Testis (tissue), 2 donors: ENCODE measurements at regions not wholly inside any gene's neighbourhood (a gene's known extent, or its start where the extent isn't known, plus 50 kb on each side); places are given as distances from the start of the nearest gene placed in this dataset.

Source experiments
- DNase-seq: peaks from one replicate; pipeline ENCODE4 v3.0.0-alpha.2; 2019
- H3K27ac ChIP-seq, 2 donors: fragments of 200-600 bp; sonication (generic); one replicate each; pipeline ENCODE4 v1.5.1; 2019
- H3K27me3 ChIP-seq: fragments of 200-600 bp; sonication (generic); one replicate; pipeline ENCODE4 v1.5.1; 2019
- H3K36me3 ChIP-seq: fragments of 200-600 bp; sonication (generic); one replicate; pipeline ENCODE4 v1.5.1; 2017; ENCODE audit warnings: low read depth; ENCODE audit errors: missing control alignments
- H3K4me1 ChIP-seq: fragments of 200-600 bp; sonication (generic); one replicate; pipeline ENCODE4 v1.5.1; 2019
- H3K4me3 ChIP-seq, 2 donors: fragments of 200-600 bp; sonication (generic); one replicate each; pipeline ENCODE4 v1.5.1; 2017 to 2019
- H3K9me3 ChIP-seq: fragments of 200-600 bp; sonication (generic); one replicate; pipeline ENCODE4 v1.5.1; 2017
- POLR2A ChIP-seq: fragments of 450-650 bp; IDR thresholded peaks from one replicate; pipeline ENCODE4 v1.6.1; 2017; ENCODE audit warnings: antibody characterized with exemption, mild to moderate bottlenecking, moderate library complexity
- WGBS, 2 donors: methylation state at CpG; one replicate each; pipeline ENCODE4 v1.1.5; 2018; 5-methylcytosine and 5-hydroxymethylcytosine counted together
- intact Hi-C: fragments of 100-400 bp; cut with DNase I; formaldehyde crosslinking; loops from one replicate; pipeline ENCODE4 v1.15.1; 2023; ENCODE audit warnings: low total_unique reads
- TF ChIP-seq, protein P1 (sequence below), 3 experiments: fragments of 450-650 bp in 2 of 3; fragments of 200-600 bp in 1 of 3; sonication (generic) in 1 of 3; IDR thresholded peaks; one replicate each; pipeline ENCODE4 v1.5.1; 2016 to 2019; ENCODE audit warnings: antibody characterized with exemption in 3 of 3, mild to moderate bottlenecking in 2 of 3, moderate library complexity in 1 of 3

DNA sequence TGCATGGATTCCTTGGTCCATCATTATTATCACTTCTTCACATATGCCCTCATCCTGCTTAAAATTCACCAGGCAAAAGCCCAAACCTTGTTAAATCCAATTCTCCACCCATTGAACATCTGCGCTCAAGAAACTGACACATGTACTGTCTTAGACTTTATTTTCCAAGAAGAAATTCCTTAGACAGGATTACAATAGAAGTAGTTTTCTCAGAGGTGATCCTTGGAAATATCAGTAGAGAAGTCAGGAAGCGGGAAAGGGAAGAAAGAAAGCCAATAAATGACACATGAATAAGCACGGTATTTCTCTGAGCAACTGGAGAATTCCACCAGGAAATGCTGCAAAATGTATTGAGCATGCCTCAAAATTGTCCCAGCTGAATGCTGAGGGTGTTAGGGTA, 90.2 kb downstream of the FOXD1 start:
- intact Hi-C loops: no loop called here
- H3K36me3 ChIP-seq: no peaks in the 10 kb centered on the region
- H3K9me3 ChIP-seq: no peaks in the 10 kb centered on the region
- H3K4me3 ChIP-seq: no peak overlapping the region
- TF ChIP-seq, protein P1, sequence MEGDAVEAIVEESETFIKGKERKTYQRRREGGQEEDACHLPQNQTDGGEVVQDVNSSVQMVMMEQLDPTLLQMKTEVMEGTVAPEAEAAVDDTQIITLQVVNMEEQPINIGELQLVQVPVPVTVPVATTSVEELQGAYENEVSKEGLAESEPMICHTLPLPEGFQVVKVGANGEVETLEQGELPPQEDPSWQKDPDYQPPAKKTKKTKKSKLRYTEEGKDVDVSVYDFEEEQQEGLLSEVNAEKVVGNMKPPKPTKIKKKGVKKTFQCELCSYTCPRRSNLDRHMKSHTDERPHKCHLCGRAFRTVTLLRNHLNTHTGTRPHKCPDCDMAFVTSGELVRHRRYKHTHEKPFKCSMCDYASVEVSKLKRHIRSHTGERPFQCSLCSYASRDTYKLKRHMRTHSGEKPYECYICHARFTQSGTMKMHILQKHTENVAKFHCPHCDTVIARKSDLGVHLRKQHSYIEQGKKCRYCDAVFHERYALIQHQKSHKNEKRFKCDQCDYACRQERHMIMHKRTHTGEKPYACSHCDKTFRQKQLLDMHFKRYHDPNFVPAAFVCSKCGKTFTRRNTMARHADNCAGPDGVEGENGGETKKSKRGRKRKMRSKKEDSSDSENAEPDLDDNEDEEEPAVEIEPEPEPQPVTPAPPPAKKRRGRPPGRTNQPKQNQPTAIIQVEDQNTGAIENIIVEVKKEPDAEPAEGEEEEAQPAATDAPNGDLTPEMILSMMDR (IDR thresholded peaks at IDR 0.05): no peak
- no peak for TF ChIP-seq POLR2A
- 89 to 94% methylated on average over 3 of the region's 3 CpGs for WGBS, 2 donors
- H3K27ac ChIP-seq: no peak overlapping the region
- no peaks in the 10 kb centered on the region for H3K27me3 ChIP-seq
- no peaks in the 10 kb centered on the region for H3K4me1 ChIP-seq
- no peak for DNase-seq

DNA sequence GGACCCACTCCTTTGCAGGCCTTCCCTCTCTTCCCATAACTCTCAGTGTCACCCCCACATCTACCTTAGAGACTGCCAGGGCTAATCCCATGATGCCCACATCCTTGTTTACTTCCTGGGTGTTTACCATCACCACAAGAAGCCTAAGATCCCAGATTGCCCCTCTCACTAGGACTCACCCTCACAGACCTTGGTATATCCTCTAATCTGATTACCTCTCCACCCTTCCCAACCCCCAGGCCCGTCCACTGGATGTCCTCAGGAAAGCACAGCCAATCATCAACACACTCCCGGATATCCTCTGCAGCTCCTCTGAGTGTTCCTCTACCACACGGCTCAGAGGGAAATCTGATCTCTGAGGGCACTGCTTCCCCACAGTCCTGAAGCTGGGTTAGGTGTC, 91.0 kb downstream of the FOXD1 start:
- H3K4me3 ChIP-seq: no peak overlapping the region
- no peak overlapping the region for H3K27ac ChIP-seq
- no peak for TF ChIP-seq POLR2A
- TF ChIP-seq, protein P1 (IDR thresholded peaks at IDR 0.05): no peak
- no peak for DNase-seq
- H3K36me3 ChIP-seq: no peaks in the 10 kb centered on the region
- intact Hi-C loops: no loop called here
- 67 to 69% methylated on average over 3 of the region's 3 CpGs for WGBS, 2 donors
- H3K9me3 ChIP-seq: no peaks in the 10 kb centered on the region
- no peaks in the 10 kb centered on the region for H3K27me3 ChIP-seq
- no peaks in the 10 kb centered on the region for H3K4me1 ChIP-seq

DNA sequence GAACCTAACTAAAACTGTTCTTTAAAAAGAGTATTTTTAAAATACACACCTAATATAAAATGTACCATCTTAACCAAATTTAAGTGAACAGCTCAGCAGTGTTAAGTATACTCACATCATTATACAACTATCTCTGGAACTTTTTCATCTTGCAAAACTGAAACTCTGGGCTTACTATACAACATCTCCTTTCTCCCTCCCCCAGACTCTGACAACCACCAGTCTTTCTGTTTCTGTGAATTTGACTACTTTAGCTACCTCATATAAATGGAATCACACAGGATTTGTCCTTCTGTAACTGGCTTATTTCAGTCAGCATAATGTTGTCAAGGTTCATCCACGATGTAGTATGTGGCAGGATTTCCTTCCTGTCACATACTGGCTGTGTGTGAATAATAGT, 93.5 kb downstream of the FOXD1 start:
- H3K9me3 ChIP-seq: no peaks in the 10 kb centered on the region
- no peak overlapping the region for H3K4me3 ChIP-seq
- H3K27ac ChIP-seq: no peak overlapping the region
- no peaks in the 10 kb centered on the region for H3K36me3 ChIP-seq
- no peaks in the 10 kb centered on the region for H3K27me3 ChIP-seq
- no peaks in the 10 kb centered on the region for H3K4me1 ChIP-seq
- 77 to 82% methylated on average over 1 of the region's 1 CpG for WGBS, 2 donors
- TF ChIP-seq, protein P1 (IDR thresholded peaks at IDR 0.05): no peak
- TF ChIP-seq POLR2A: no peak
- DNase-seq: no peak
- intact Hi-C loops: no loop called here

DNA sequence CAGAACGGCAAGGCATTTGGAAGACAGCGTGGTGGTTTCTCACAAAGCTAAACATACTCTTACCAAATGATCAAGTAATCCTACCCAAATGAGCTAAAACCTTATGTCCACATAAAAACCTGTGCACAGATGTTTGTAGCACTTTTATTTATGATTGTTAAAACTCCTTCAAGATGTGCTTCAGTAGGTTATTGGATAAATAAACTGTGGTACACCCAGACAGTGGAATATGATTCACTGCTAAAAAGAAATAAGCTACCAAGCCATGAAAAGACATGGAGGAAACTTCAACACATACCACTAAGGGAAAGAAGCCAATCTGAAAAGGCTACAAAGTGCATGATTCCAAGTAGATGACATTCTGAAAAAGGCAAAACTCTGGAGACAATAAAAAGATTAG, 94.2 kb downstream of the FOXD1 start:
- 79 to 91% methylated on average over 2 of the region's 2 CpGs for WGBS, 2 donors
- DNase-seq: no peak
- Histone ChIP-seq H3K4me3 (no peak overlapping the region), H3K27ac (no peak overlapping the region), H3K4me1 (no peaks in the 10 kb centered on the region), H3K9me3 (no peaks in the 10 kb centered on the region), H3K36me3 (no peaks in the 10 kb centered on the region), H3K27me3 (no peaks in the 10 kb centered on the region)
- no peak for TF ChIP-seq POLR2A
- TF ChIP-seq, protein P1 (IDR thresholded peaks at IDR 0.05): no peak
- intact Hi-C loops: no loop called here

- no peak overlapping the region for H3K27ac ChIP-seq
- no peaks in the 10 kb centered on the region for H3K36me3 ChIP-seq
- no peaks in the 10 kb centered on the region for H3K27me3 ChIP-seq
- no peak for TF ChIP-seq POLR2A
- TF ChIP-seq, protein P1 (IDR thresholded peaks at IDR 0.05): no peak
- H3K9me3 ChIP-seq: no peaks in the 10 kb centered on the region
- intact Hi-C loops: no loop called here
- H3K4me1 ChIP-seq: no peaks in the 10 kb centered on the region
- DNase-seq: no peak
- H3K4me3 ChIP-seq: no peak overlapping the region
These were observed 95.8 kb downstream of the FOXD1 start for GRCh38 chr5:73352649-73353230.
